Gastrocnemius medialis (tissue), 4 donors: ENCODE measurements at regions not wholly inside any gene's neighbourhood (a gene's known extent, or its start where the extent isn't known, plus 50 kb on each side); places are given as distances from the start of the nearest gene placed in this dataset.

Experiments
- CTCF ChIP-seq, 5 experiments: fragments of 450-650 bp in 3 of 5; fragments of 200-600 bp in 2 of 5; sonication (generic) in 2 of 5; IDR thresholded peaks in 4 of 5; conservative IDR thresholded peaks in 1 of 5; 1 replicate in 4 of 5; 2 replicates in 1 of 5; pipeline ENCODE4 v1.5.1; 2016 to 2019; ENCODE audit warnings: antibody characterized with exemption in 5 of 5, mild to moderate bottlenecking in 3 of 5, moderate library complexity in 3 of 5
- POLR2A ChIP-seq, 2 donors: fragments of 450-650 bp; IDR thresholded peaks; one replicate each; pipeline ENCODE4 v1.6.1; 2017; ENCODE audit warnings: antibody characterized with exemption in 2 of 2, mild to moderate bottlenecking in 2 of 2, moderate library complexity in 2 of 2

GRCh38 chr14:53652068-53652467, 304.6 kb downstream of the BMP4 start:
- no peak for TF ChIP-seq CTCF (IDR thresholded peaks at IDR 0.05 in 4 of 5, conservative IDR thresholded peaks at IDR 0.05 in 1 of 5)
- no peak for TF ChIP-seq POLR2A (IDR thresholded peaks at IDR 0.05)
